ENCODE measurements at regions not wholly inside any gene's neighbourhood (a gene's known extent, or its start where the extent isn't known, plus 50 kb on each side); places are given as distances from the start of the nearest gene placed in this dataset.
A peak's percentile ranks its signal among the peaks of the same experiment; 100 is the strongest.
"Not testable (repeated sequence)": the region's sequence is repeated elsewhere in the genome, so short reads cannot be mapped to it uniquely, and the experiment has no call there.

GRCh38 chr10:78464118-78464855 is 430.6 kb downstream of the RPS24 start:
- DNase-seq (ENCODE audit: extremely low spot score): no peak
- CTCF ChIA-PET: interaction anchor here (0.8 kb wide), 1 partner anchor 16 kb away, joined by 3 read pairs; no protein-coding TSS in a partner anchor
- POLR2A ChIA-PET: no interaction called here
- TF ChIP-seq CTCF (IDR thresholded peaks at IDR 0.05; ENCODE audit: control extremely low read depth, extremely low read depth, low read depth, missing control alignments): no peak

- DNase-seq (ENCODE audit: extremely low spot score): no peak
- TF ChIP-seq CTCF (IDR thresholded peaks at IDR 0.05; ENCODE audit: control extremely low read depth, extremely low read depth, low read depth, missing control alignments): no peak
- ChIA-PET POLR2A (no interaction called here), CTCF (no interaction called here)
Observed at GRCh38 chr10:78464856-78465267, 431.2 kb downstream of the RPS24 start.

- POLR2A ChIA-PET: no interaction called here
- no peak for TF ChIP-seq CTCF (IDR thresholded peaks at IDR 0.05; ENCODE audit: control extremely low read depth, extremely low read depth, low read depth, missing control alignments)
- no peak for DNase-seq (ENCODE audit: extremely low spot score)
- CTCF ChIA-PET: no interaction called here
Observed at GRCh38 chr10:78465431-78465830, 431.8 kb downstream of the RPS24 start.

- no peak for DNase-seq (ENCODE audit: extremely low spot score)
- TF ChIP-seq CTCF (IDR thresholded peaks at IDR 0.05; ENCODE audit: control extremely low read depth, extremely low read depth, low read depth, missing control alignments): no peak
- ChIA-PET POLR2A (no interaction called here), CTCF (no interaction called here)
Observed at GRCh38 chr10:78467496-78468106, 433.9 kb downstream of the RPS24 start.

GRCh38 chr10:78468731-78469130 is 435.1 kb downstream of the RPS24 start:
- POLR2A ChIA-PET; CTCF ChIA-PET; DNase-seq (ENCODE audit: extremely low spot score): not testable (repeated sequence)

- POLR2A ChIA-PET: no interaction called here
- CTCF ChIA-PET: interaction anchor here (1.0 kb wide), 2 partner anchors 40 to 187 kb away, joined by 3 read pairs; no protein-coding TSS in a partner anchor
- DNase-seq (ENCODE audit: extremely low spot score): no peak
- TF ChIP-seq CTCF (IDR thresholded peaks at IDR 0.05; ENCODE audit: control extremely low read depth, extremely low read depth, low read depth, missing control alignments): no peak
Observed at GRCh38 chr10:78470267-78471103, 436.8 kb downstream of the RPS24 start.

- POLR2A ChIA-PET: no interaction called here
- CTCF ChIA-PET: no interaction called here
- peak; percentile 7 for DNase-seq (ENCODE audit: extremely low spot score)
- TF ChIP-seq CTCF (IDR thresholded peaks at IDR 0.05; ENCODE audit: control extremely low read depth, extremely low read depth, low read depth, missing control alignments): no peak
Observed at GRCh38 chr10:78471326-78471722, 437.7 kb downstream of the RPS24 start.

Data from GM10248 (cell line).